BLaER1 treated with 17β-estradiol and CSF1 and Interleukin-3, amounts not matched to agents 10 nM and 100 nM (cell line): ENCODE measurements at regions not wholly inside any gene's neighbourhood (a gene's known extent, or its start where the extent isn't known, plus 50 kb on each side); places are given as distances from the start of the nearest gene placed in this dataset.

Source experiments
- H3K27ac ChIP-seq, 11 experiments: shearing (Covaris generic); formaldehyde crosslinking; 2 replicates each; pipeline ENCODE4 v1.8.1; 2022
- H3K27me3 ChIP-seq, 11 experiments: shearing (Covaris generic); formaldehyde crosslinking; 2 replicates each; pipeline ENCODE4 v1.8.1; 2022
- H3K36me3 ChIP-seq, 11 experiments: shearing (Covaris generic); formaldehyde crosslinking; 2 replicates each; pipeline ENCODE4 v1.8.1; 2022
- H3K4me1 ChIP-seq, 10 experiments: shearing (Covaris generic); formaldehyde crosslinking; 2 replicates each; pipeline ENCODE4 v1.8.1; 2022
- H3K4me2 ChIP-seq, 11 experiments: shearing (Covaris generic); formaldehyde crosslinking; 2 replicates each; pipeline ENCODE4 v1.8.1; 2022
- H3K4me3 ChIP-seq, 10 experiments: shearing (Covaris generic); formaldehyde crosslinking; 2 replicates each; pipeline ENCODE4 v1.8.1; 2022
- H3K9ac ChIP-seq, 11 experiments: shearing (Covaris generic); formaldehyde crosslinking; 2 replicates each; pipeline ENCODE4 v1.8.1; 2022
- H3K9me3 ChIP-seq, 11 experiments: shearing (Covaris generic); formaldehyde crosslinking; replicated peaks in 1 of 11; 2 replicates each; pipeline ENCODE4 v1.8.1; 2022
- H4K20me1 ChIP-seq, 11 experiments: shearing (Covaris generic); formaldehyde crosslinking; 2 replicates each; pipeline ENCODE4 v1.8.1; 2022
- Cebpa-rat ChIP-seq, 11 experiments: shearing (Covaris generic); IDR thresholded peaks; 2 replicates each; pipeline ENCODE4 v1.8.1; 2022

DNA sequence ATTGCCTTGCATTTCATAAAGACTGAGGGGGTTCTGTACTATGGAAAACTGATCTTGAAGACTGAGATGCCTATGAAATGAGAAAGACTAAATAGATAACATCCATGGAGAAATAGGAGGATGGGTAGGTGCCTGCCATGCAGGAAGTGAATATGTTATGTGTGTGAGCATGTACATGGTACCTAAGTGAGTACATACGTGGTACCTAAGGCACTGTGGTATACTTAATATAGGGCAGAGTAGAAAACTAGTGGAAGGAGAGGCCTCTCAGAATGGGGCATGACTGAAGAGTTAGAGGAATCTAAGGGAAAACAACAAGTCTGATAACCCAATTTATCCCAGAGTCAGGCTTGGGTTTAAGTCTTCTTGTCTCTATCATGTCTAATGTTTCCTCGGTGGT lies 161.8 kb upstream of the DCN start:
- Histone ChIP-seq H3K4me3 (no peak overlapping the region), H3K4me2 (no peak overlapping the region), H3K36me3 (no peaks in the 10 kb centered on the region), H3K9me3 (no peaks in the 10 kb centered on the region), H3K4me1 (no peaks in the 10 kb centered on the region), H3K9ac (no peak overlapping the region), H4K20me1 (no peaks in the 10 kb centered on the region), H3K27me3 (no peaks in the 10 kb centered on the region), H3K27ac (no peak overlapping the region)
- no peak for TF ChIP-seq Cebpa-rat (IDR thresholded peaks at IDR 0.05)

DNA sequence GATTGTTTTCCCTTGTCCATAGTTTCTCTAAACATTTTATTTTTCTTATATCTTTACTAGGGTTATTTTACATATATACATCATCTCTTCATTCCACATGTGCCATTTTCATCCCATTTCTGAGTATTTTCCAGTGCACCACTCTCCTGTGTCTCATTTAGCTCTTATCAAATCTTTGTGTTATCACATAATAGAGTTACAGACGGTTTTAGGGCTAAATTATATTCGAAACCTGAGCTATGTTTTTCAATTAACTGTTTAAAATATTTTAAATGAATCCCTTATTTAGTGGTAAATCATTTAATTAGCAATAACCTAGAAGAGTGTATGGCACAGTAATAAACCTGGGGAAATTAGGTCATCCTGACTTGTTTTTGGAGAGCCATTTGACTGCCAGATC lies 160.4 kb upstream of the DCN start:
- no peak for TF ChIP-seq Cebpa-rat (IDR thresholded peaks at IDR 0.05)
- Histone ChIP-seq H3K9me3 (no peaks in the 10 kb centered on the region), H3K9ac (no peak overlapping the region)

DNA sequence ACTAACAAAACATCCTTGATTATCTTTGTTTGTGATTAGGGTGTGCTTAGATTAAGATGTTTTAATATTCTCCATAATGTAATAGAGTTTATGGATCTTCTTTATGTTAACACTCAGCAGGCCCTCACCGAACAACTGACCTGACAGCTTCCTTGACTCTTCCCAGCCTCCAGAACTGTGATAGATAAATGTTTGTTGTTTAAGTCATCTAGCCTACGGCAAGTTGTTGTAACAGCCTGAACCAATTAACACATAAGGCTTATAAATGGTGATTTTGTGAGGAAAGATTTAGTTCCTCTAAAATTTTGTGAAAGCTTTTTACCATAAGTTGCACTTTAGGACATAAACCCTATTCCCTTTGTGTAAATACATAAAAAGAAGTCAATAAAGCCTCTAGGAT lies 156.5 kb upstream of the DCN start:
- Histone ChIP-seq H3K27ac (no peak overlapping the region), H3K4me3 (no peak overlapping the region), H3K4me2 (no peak overlapping the region), H3K4me1 (no peaks in the 10 kb centered on the region), H3K9ac (no peak overlapping the region), H3K9me3 (no peaks in the 10 kb centered on the region), H3K27me3 (no peaks in the 10 kb centered on the region), H4K20me1 (no peaks in the 10 kb centered on the region), H3K36me3 (no peaks in the 10 kb centered on the region)
- no peak for TF ChIP-seq Cebpa-rat (IDR thresholded peaks at IDR 0.05)

More for the DNA sequence above, 160.4 kb upstream of the DCN start:
- H4K20me1 ChIP-seq: no peaks in the 10 kb centered on the region
- H3K4me2 ChIP-seq: no peak overlapping the region
- H3K4me3 ChIP-seq: no peak overlapping the region
- no peaks in the 10 kb centered on the region for H3K4me1 ChIP-seq
- no peaks in the 10 kb centered on the region for H3K27me3 ChIP-seq
- no peak overlapping the region for H3K27ac ChIP-seq
- H3K36me3 ChIP-seq: no peaks in the 10 kb centered on the region

DNA sequence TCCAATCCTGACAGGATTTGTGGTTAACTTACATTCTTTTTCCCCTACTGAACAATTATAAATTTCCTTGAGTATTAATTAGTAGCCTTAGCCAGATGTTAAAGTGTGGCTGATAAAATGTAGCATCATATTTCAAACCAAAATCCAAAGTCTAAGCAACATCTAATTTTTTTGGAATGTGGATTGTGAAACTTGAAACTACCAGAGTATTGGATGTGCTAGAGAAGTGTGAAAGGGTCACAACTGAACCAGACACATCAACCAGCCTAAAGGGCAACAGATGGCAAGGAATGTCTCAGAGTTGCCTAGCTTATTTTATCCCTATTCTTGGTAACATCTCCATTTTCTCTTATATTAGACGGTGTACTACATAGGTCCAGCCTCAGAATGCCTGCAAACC lies 153.1 kb upstream of the DCN start:
- H3K4me1 ChIP-seq: no peaks in the 10 kb centered on the region
- H3K9ac ChIP-seq: no peak overlapping the region
- no peak for TF ChIP-seq Cebpa-rat (IDR thresholded peaks at IDR 0.05)
- no peaks in the 10 kb centered on the region for H4K20me1 ChIP-seq
- no peak overlapping the region for H3K4me3 ChIP-seq
- H3K9me3 ChIP-seq: no peaks in the 10 kb centered on the region
- no peak overlapping the region for H3K4me2 ChIP-seq
- H3K27me3 ChIP-seq: no peaks in the 10 kb centered on the region
- H3K27ac ChIP-seq: no peak overlapping the region
- no peaks in the 10 kb centered on the region for H3K36me3 ChIP-seq

DNA sequence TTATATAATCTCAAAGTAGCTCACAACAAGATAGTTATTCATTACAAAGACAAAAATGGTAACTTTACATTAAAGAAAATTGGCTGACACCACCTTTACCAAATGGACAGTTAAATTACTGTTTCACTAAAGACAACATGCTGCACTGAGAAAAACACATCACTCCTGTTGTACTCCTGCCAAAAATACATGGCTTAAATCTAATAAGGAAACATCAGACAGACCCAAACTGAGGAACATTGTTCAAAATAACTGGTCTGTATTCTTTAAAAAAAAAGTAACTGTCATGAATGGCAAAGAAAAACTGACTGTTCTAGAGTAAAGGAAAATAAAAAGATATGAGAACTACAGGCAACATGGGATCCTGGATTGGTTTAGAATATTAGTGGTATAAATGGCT lies 151.3 kb upstream of the DCN start:
- no peaks in the 10 kb centered on the region for H3K36me3 ChIP-seq
- H3K27me3 ChIP-seq: no peaks in the 10 kb centered on the region
- no peak overlapping the region for H3K4me3 ChIP-seq
- no peaks in the 10 kb centered on the region for H4K20me1 ChIP-seq
- H3K9me3 ChIP-seq: no peaks in the 10 kb centered on the region
- TF ChIP-seq Cebpa-rat (IDR thresholded peaks at IDR 0.05): no peak
- no peak overlapping the region for H3K9ac ChIP-seq
- no peaks in the 10 kb centered on the region for H3K4me1 ChIP-seq
- H3K4me2 ChIP-seq: no peak overlapping the region
- no peak overlapping the region for H3K27ac ChIP-seq

DNA sequence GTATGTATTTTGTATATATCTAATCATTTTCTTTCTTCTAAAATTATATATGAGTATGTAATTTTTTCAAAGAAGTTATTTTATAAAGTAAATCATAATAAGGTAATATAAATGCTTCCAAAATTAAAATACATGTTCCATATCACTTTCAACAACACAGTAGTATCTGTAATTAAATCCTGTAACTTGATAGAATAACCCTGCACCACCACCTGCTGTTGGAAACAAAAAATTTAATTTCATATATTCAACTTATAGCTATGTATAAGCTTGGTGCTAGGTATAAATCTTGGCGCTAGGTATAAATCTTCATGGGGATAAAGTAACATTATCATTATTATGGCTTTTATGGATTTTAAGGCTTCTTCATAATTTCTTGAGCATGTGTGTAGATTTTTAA lies 149.7 kb upstream of the DCN start:
- Histone ChIP-seq H3K4me3 (no peak overlapping the region), H3K27ac (no peak overlapping the region), H3K9ac (no peak overlapping the region), H3K27me3 (no peaks in the 10 kb centered on the region), H3K9me3 (no peaks in the 10 kb centered on the region), H3K4me1 (no peaks in the 10 kb centered on the region), H3K36me3 (no peaks in the 10 kb centered on the region), H4K20me1 (no peaks in the 10 kb centered on the region), H3K4me2 (no peak overlapping the region)
- no peak for TF ChIP-seq Cebpa-rat (IDR thresholded peaks at IDR 0.05)

DNA sequence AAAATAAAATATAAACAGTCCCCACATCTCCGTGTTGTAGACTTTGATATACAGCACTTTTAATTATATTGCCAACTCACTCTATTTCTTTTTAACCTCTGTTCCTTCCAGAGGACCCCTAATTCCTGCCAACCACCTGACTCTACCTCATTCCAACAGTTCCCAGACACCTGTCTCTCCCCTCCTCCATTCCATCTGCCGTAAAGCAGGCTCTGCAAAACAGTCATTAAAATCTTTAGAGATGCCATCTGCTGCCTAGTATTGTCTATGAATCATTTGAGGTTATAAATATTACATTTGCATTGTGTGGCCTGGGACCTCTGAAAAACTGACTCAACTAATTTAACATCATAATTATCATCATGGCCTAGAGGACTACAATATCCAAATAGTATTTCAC lies 148.8 kb upstream of the DCN start:
- no peak overlapping the region for H3K27ac ChIP-seq
- no peak overlapping the region for H3K4me2 ChIP-seq
- no peaks in the 10 kb centered on the region for H4K20me1 ChIP-seq
- no peak for TF ChIP-seq Cebpa-rat (IDR thresholded peaks at IDR 0.05)
- no peak overlapping the region for H3K4me3 ChIP-seq
- no peak overlapping the region for H3K9ac ChIP-seq
- no peaks in the 10 kb centered on the region for H3K4me1 ChIP-seq
- H3K27me3 ChIP-seq: no peaks in the 10 kb centered on the region
- no peaks in the 10 kb centered on the region for H3K9me3 ChIP-seq
- no peaks in the 10 kb centered on the region for H3K36me3 ChIP-seq

DNA sequence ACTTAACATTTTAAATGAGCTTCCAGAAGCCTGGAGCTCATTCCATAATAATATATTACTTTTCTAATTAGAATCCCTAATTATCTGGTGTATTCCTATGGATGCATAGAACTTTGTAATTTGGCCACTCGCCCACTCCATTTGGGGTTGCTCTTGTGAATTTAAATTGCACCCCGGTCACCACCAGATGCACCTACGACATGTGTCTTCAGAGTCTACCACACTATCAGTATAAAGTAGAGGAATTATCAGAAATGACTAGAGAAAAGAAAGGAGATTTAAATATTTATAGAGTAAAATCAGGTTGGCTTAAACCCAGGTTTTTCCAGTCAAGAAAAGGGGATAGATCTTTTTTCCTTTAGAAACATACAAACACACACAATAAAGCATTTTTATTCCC lies 145.8 kb upstream of the DCN start:
- no peak overlapping the region for H3K9ac ChIP-seq
- TF ChIP-seq Cebpa-rat (IDR thresholded peaks at IDR 0.05): no peak
- H3K4me2 ChIP-seq: no peak overlapping the region
- H3K9me3 ChIP-seq: no peaks in the 10 kb centered on the region
- H3K36me3 ChIP-seq: no peaks in the 10 kb centered on the region
- H3K4me3 ChIP-seq: no peak overlapping the region
- no peaks in the 10 kb centered on the region for H4K20me1 ChIP-seq
- no peak overlapping the region for H3K27ac ChIP-seq
- no peaks in the 10 kb centered on the region for H3K27me3 ChIP-seq
- H3K4me1 ChIP-seq: no peaks in the 10 kb centered on the region

DNA sequence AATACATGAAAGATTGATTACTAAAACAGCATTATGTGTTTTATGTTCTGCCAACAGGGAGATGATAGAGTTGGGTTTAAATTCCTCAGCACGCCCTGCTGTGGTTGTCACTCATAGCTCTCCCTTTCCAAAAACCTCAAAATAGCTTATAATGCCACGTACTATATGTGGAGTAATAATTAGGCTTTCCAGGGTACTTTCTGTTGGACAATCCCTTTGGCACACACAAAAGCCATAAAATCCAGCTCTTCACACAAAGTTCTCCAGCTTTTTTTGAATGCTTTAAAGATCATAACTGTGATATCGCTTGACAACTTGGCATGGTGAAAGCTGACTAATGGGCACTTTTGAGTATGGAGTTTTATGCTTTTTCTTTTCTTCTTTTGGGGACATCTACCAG lies 145.3 kb upstream of the DCN start:
- Histone ChIP-seq H3K36me3 (no peaks in the 10 kb centered on the region), H3K4me2 (no peak overlapping the region), H3K4me3 (no peak overlapping the region), H3K27me3 (no peaks in the 10 kb centered on the region), H3K9ac (no peak overlapping the region), H3K4me1 (no peaks in the 10 kb centered on the region), H4K20me1 (no peaks in the 10 kb centered on the region), H3K9me3 (no peaks in the 10 kb centered on the region), H3K27ac (no peak overlapping the region)
- no peak for TF ChIP-seq Cebpa-rat (IDR thresholded peaks at IDR 0.05)

DNA sequence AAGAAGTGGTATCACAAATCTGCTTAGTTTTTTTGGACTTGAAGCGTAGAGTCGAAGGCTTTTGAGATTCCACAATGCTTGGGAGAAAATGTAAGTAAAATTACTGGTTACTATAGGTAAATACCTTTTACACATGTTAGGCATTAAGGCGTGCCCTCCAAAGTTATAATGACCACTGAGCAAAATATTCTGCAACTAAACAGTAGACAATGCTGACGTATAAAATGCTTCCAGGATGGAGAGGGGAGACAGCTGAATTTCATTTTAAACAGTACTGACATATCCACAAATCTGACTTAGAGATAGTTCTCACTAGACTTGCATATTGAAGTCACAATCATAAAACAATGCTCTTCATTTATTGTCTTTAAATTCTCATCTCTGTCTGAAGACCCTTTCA lies 144.5 kb upstream of the DCN start:
- no peaks in the 10 kb centered on the region for H3K36me3 ChIP-seq
- H4K20me1 ChIP-seq: no peaks in the 10 kb centered on the region
- H3K27ac ChIP-seq: no peak overlapping the region
- H3K4me2 ChIP-seq: no peak overlapping the region
- no peaks in the 10 kb centered on the region for H3K9me3 ChIP-seq
- TF ChIP-seq Cebpa-rat (IDR thresholded peaks at IDR 0.05): no peak
- no peak overlapping the region for H3K4me3 ChIP-seq
- no peaks in the 10 kb centered on the region for H3K4me1 ChIP-seq
- no peak overlapping the region for H3K9ac ChIP-seq
- H3K27me3 ChIP-seq: no peaks in the 10 kb centered on the region
